ENCODE measurements at regions not wholly inside any gene's neighbourhood (a gene's known extent, or its start where the extent isn't known, plus 50 kb on each side); places are given as distances from the start of the nearest gene placed in this dataset.
"Not testable (repeated sequence)": the region's sequence is repeated elsewhere in the genome, so short reads cannot be mapped to it uniquely, and the experiment has no call there.

GRCh38 chr7:51640841-51641240 lies 324.2 kb upstream of the COBL start:
- DNase-seq, result no peak

GRCh38 chr7:51639661-51640334 lies 323.2 kb upstream of the COBL start:
- no peak for DNase-seq

- no peak for DNase-seq
These were observed 319.9 kb upstream of the COBL start for GRCh38 chr7:51636503-51636902.

GRCh38 chr7:51635775-51636174 lies 319.2 kb upstream of the COBL start:
- no peak for DNase-seq

- DNase-seq, result no peak
These were observed 317.9 kb upstream of the COBL start for GRCh38 chr7:51634538-51634937.

- DNase-seq, result no peak
These were observed 317.4 kb upstream of the COBL start for GRCh38 chr7:51634025-51634424.

GRCh38 chr7:51633596-51633995 lies 317.0 kb upstream of the COBL start:
- DNase-seq, result no peak

GRCh38 chr7:51633006-51633405 lies 316.4 kb upstream of the COBL start:
- DNase-seq, result no peak

- DNase-seq, result no peak
These were observed 314.3 kb upstream of the COBL start for GRCh38 chr7:51630933-51631332.

GRCh38 chr7:51629206-51629605 lies 312.6 kb upstream of the COBL start:
- DNase-seq, result no peak

GRCh38 chr7:51621956-51622355 lies 305.3 kb upstream of the COBL start:
- no peak for DNase-seq

- no peak for DNase-seq
These were observed 304.1 kb upstream of the COBL start for GRCh38 chr7:51620706-51621105.

- no peak for DNase-seq
These were observed 303.3 kb upstream of the COBL start for GRCh38 chr7:51619880-51620279.

GRCh38 chr7:51617686-51618085 lies 301.1 kb upstream of the COBL start:
- no peak for DNase-seq

- DNase-seq, result no peak
These were observed 297.3 kb upstream of the COBL start for GRCh38 chr7:51613911-51614357.

GRCh38 chr7:51611937-51612336 lies 295.3 kb upstream of the COBL start:
- no peak for DNase-seq

- no peak for DNase-seq
These were observed 290.8 kb upstream of the COBL start for GRCh38 chr7:51607447-51607846.

- no peak for DNase-seq
These were observed 290.1 kb upstream of the COBL start for GRCh38 chr7:51606601-51607154.

GRCh38 chr7:51602376-51602775 lies 285.8 kb upstream of the COBL start:
- no peak for DNase-seq

- no peak for DNase-seq
These were observed 284.9 kb upstream of the COBL start for GRCh38 chr7:51601461-51601860.

- DNase-seq, result not testable (repeated sequence)
These were observed 283.3 kb upstream of the COBL start for GRCh38 chr7:51599935-51600334.

- DNase-seq, result no peak
These were observed 277.0 kb upstream of the COBL start for GRCh38 chr7:51593628-51594027.

- no peak for DNase-seq
These were observed 276.4 kb upstream of the COBL start for GRCh38 chr7:51592842-51593599.

- no peak for DNase-seq
These were observed 274.6 kb upstream of the COBL start for GRCh38 chr7:51591223-51591622.
